GM18520 (cell line): ENCODE measurements at regions not wholly inside any gene's neighbourhood (a gene's known extent, or its start where the extent isn't known, plus 50 kb on each side); places are given as distances from the start of the nearest gene placed in this dataset.
"Not testable (repeated sequence)": the region's sequence is repeated elsewhere in the genome, so short reads cannot be mapped to it uniquely, and the experiment has no call there.

Source experiments
- ATAC-seq: cut with Tn5 transposase; IDR thresholded peaks from one replicate; pipeline ENCODE4 v1.9.1; 2021; ENCODE audit not compliant: unreplicated experiment

DNA sequence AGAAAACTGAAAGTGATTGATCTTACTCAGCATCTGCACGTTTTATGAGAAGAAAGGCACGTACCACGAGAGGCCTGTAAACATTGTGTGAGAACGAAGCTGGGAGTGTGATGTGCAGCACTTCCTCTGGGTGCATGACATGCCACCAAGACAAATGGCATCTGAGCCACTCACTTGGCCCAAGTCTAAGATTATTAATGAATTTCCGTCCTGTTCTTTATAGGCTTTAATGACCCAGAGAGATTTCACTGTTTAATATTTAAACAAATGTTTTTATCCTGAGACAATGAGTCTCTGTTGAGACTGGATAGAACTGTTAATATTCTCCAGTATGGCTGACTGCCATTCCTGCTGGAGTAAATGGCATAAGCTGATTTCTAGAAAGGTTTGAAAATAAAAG lies 172.6 kb upstream of the PHACTR1 start:
- no peak for ATAC-seq

DNA sequence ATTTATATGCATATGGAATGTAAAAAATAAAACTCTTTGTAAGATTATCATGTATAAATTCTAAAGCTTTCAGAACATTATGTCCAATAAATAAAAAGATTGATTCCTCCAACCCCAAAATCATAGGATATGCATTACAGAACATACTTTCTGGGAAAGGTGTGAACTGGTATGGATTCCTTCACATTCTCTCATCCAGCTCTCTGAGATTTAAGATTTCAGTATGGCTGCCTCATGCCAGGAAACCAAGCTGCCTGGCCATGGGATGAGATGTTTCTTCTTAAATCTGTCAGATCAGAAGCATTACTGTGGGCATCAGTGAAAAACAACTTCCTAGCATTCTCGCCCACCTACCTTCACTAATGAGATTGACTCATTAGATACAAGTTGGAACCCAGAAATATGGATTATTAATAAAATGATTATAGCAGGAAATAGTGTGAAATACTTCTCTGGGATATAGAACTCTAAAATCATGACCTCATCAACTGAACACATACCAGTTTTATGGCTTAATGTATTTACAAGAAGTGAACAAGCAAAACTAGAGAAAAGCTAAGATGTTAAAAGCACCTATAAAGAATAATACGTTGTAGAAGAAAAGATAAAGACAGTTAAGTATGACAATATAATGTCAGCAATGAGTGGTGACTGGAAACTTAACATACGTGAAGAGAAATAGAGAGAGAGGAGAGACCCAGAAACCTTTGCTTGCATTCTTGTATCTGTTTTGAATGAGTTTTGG lies 171.6 kb upstream of the PHACTR1 start:
- ATAC-seq = no peak

DNA sequence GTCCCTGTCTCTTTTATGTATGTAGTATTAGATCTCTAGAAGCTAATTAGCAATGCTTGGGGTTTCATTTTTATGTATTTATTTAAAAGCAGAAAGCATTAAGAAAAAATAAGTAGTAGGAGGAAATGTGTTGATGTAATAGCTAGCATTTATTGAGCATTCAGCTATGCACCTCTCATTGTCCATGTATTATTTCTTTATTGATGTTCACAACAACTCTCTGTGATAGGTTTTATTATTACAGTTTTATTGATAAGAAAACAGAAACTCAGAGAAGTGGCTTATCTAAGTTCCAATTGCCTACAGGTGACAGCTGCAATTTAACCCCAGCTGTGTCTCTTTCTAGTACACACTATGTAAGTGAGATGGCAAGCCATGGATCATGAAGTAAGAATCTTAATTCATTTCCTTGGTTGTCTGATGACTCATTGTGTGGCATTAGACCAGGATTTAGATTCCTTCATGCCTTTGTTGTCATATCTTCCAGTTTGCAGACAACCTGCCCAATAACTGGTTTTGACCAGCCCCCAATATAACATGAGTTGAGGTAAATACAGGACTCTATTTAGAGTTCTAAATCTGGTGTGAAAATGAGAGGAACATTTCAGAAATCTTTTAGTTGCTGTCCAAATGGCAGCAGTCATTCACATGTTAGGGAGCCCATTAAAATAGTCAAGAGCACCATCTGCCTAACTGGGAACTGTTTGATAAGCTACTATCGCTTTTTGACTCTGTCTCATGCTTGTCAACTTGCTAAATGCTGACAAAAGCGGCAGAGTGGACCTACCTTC lies 170.8 kb upstream of the PHACTR1 start:
- ATAC-seq = no peak

DNA sequence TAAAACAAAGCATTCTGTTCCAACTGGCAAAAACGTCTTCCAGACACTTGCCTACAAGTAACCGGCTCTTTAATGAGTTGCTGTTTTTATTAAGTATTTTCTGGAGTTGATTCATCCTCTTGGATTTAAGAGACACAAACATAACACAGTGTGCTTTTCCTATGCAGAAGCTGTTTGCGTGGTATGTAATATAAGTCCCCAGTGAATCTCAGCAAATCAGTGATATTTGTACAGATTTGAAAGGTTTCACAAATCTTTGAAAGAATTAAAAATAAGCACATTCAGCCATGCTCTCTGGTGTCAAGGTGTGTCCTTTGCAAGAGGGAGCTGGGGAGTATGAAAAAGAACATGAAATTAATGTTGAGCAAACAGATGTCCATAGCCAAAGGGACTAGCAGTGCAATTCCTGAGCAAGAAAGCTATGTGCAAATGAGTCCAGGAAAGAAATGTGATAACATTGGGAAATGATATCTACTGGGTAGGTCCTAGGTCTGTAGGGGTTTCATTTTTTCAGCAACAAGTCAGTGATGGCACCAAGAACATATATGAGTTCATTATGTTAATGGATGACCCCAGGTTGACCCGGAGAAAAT lies 170.1 kb upstream of the PHACTR1 start:
- ATAC-seq = no peak

DNA sequence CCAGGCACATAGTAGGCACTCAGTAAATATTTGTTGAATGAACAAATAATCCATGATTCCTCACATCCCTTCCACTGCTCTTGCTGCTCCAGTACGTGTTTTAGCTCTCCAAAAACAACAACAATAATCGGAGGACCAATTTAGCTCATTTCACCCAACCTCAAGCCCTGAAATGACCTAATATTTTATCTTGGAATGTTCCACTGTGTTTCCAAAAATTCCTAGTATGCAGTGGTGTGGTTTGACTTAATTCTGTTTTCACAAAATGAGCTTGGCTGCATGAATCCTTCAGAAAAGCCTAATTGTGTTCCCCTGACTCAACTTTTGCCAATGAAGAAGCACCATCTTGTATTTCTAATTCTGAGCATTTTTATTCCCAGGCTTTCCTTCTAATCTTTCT lies 168.0 kb upstream of the PHACTR1 start:
- no peak for ATAC-seq

DNA sequence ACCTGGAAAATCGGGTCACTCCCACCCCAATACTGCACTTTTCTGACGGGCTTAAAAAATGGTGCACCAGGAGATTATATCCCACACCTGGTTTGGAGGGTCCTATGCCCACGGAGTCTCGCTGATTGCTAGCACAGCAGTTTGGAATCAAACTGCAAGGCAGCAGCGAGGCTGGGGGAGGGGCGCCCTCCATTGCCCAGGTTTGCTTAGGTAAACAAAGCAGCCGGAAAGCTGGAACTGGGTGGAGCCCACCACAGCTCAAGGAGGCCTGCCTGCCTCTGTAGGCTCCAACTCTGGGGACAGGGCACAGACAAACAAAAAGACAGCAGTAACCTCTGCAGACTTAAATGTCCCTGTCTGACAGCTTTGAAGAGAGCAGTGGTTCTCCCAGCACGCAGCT lies 167.1 kb upstream of the PHACTR1 start:
- ATAC-seq = not testable (repeated sequence)

DNA sequence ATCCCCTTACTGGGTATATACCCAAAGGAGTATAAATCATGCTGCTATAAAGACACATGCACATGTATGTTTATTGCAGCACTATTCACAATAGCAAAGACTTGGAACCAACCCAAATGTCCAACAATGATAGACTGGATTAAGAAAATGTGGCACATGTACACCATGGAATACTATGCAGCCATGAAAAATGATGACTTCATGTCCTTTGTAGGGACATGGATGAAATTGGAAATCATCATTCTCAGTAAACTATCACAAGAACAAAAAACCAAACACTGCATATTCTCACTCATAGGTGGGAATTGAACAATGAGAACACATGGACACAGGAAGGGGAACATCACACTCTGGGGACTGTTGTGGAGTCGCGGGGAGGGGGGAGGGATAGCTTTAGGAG lies 161.7 kb upstream of the PHACTR1 start:
- not testable (repeated sequence) for ATAC-seq

DNA sequence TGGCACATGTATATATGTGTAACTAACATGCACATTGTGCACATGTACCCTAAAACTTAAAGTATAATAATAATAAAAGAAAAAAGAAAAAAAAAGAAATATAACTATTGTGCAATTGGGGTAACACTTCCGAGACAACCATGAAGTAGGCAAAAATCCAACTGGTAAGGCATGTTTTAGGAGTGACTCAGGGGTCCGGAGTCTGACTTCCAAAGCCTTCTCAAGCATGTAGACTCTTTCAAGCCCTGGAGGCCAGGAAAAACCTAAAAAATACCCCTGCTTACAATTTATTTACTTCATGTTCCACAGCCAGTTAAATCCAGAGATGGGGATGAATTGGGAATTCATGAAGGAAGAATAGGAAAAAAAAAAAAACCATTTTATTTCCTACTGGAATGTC lies 161.3 kb upstream of the PHACTR1 start:
- no peak for ATAC-seq

DNA sequence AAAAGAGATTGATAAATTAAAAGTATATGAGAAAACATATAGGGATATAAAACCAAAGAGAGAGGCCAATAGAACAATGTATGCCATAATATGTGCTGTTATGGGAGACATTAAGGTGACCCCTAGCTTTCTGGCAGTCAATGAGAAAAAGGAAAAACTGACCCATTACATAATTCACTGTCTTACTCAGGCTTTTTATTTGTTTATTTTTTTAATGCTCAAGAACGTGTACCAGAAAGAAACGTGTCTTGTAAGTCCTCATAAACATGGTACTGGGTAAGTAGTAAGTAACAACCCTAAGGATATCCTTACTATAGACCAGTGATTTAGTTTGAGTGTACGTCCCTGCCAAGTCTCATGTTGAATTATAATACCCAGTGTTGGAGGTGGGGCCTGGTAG lies 160.8 kb upstream of the PHACTR1 start:
- no peak for ATAC-seq

DNA sequence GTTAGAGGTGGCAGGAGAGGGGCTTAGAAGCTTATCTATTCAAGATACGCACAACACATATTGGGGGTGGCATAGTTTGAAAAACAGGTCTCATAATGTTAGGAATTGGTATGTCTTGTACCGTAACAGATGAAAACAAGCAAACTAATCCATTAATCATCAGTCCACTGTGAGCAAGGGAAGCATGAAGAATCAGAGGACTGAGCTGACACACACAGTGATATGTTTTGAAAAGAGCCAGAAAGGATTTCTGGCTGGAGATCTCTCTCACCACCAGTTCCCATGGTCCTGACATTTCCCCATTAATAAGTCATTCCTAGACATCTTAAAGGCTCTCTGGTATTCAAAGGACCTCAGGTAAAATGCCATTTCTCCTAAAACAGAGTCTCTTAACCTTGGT lies 158.8 kb upstream of the PHACTR1 start:
- no peak for ATAC-seq

DNA sequence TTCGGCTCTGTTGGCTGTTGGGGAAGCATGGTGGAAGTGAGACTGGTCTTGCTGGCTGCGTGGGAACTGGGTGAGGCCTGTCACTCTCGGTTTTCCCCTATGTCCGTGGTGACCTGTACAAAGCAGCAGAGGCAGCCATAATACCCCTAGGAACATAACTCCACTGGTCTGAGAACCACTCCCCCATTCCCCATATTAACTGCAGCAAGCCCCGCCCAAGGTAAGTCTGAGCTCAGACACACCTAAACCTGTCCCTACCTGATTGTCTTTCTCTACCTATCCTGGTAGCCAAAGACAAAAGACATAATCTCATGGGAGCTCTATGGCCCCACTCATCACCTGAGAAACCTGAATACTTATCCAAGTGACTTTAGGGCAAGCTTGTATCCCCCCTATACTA lies 156.3 kb upstream of the PHACTR1 start:
- ATAC-seq = no peak

DNA sequence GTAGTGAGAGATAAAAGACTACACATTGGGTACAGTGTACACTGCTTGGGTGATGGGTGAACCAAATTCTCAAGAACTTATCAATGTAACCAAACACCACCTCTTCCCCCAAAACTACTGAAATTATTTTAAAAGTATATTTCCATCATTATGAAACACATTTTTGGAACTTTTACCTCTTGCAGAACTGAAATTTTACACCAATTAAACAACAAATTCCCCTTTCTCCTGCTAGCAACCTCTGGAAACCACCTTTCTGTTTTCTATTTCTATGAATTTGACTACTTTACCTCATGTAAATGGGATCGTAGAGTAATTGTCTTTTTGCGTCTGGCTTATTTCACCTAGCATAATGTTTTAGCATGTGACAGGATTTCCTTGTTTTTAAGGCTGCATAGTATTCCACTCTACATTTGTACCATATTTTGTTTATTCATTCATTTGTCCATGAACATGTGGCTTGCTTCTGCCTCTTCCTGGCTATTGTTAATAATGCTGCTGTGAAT lies 149.9 kb upstream of the PHACTR1 start:
- ATAC-seq = no peak

DNA sequence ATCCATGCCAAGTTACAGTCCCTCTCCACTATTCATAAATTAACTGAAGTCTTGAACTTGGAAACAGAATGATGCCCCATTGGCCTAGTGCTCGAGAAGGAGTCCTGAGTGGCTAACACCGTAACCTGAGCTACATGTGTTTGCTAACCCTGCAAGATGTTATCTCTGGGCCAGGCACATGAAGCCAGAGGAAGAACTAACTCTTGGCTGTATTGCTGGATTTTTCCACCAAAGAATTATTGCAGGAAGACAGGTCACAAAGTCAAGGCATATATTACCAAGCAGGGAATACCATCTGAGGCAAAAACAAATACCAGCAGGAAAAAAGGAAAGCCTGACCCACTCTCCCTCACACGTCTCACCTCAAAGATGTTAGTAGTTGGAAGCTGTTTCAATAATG lies 148.9 kb upstream of the PHACTR1 start:
- ATAC-seq = no peak

DNA sequence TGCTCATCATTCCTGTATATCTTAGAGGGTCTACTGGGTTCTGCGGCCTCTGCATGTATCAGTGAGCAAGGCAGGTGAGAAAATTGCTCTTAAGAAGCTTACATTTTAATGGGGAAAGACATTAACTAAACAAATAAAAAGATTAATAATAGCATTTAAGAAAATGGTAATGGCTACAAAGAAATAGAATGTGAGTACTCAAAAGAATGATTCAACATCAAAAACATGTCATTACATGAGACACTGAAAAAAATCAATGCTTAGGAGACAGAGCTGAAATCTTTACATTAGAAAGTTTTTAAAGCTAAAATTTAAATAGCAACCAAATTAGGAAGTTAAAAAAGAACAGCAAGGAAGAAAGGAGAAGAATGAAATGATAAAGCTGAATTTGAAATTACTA lies 146.9 kb upstream of the PHACTR1 start:
- ATAC-seq = no peak

DNA sequence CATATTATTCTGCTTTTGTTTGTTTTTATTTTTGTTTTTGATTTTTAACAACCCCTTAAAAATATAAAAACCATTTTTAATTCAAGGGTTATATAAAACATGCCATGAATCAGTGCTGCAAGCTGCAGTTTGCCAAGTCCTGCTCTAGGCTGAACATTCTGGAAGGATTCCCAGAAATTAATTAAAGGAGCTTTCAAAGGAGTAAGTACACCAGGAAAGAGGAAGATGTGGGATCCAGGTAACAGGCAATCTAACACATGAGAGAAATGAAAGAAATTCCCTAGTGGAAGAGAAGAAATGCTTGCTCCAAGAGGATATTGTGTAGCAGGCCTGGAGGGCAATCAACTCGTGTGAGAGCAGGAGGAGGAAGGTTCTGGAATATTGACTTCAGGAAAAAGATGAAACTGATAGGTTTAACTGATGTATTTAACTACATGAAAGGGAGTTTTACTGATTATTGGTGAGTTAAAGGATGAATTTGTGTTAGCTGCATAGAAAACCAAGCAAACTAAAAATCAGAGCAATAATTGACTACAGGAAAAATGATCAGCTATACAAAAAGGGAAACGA lies 146.0 kb upstream of the PHACTR1 start:
- no peak for ATAC-seq

DNA sequence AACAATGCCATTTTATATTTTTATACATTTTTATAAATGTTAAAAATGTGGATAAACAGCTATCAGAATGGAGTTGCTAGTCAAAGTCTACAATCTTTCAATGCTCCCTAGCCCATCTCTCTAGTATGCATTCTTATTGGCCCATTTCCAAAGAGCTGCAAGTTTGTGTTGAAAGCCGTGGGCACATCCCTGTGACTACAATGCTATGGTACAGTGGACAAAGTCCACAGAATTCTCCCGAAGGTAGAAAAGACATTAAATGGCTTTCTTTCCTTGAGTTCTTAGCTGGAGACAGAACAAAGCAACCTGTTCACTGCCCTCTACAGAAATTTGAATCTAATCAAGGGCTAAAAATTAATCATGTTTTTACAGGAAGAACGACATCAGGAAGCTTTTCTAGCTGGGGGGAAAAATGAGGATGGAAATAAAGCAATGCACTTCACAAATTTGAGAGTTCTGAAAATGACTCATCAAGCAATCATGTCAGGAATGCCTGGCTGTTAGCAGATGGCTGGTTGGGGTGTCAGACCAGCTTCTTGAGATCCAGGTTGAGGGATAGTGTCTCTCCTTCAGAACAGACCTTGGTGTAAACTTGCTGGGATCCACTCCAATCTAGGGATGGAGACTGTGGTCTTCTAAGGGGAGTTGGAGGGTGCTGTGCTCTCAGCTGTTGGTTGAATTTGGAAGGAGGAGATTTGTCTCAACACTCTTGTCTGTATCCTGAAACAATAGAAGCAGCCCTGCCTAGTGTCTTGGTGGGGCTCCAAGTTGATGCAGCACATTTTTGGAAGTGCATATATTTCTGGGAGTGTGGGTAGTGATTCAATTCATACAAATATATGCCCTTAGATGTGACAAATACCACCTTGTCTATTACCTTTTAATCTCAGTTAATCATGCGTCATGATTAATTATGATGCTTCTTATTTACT lies 143.4 kb upstream of the PHACTR1 start:
- ATAC-seq = no peak

DNA sequence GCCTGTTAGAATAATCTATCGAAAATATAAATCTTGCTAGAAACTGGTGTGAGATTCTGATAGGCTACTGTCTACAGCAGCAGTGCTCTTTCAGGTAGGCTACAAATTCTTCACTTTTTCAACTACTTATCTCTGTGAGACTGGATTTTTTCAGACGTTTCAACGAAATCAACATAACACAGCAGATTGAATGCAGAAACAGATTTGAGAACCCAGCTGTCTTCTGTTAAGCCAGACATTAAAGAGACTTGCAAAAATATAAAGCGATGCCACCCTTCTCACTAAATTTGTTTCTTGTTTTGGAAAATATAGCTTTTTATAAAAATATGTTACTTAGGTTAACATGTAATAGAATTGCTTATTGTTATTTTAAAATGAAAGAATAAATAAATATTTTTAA lies 140.6 kb upstream of the PHACTR1 start:
- ATAC-seq = no peak

DNA sequence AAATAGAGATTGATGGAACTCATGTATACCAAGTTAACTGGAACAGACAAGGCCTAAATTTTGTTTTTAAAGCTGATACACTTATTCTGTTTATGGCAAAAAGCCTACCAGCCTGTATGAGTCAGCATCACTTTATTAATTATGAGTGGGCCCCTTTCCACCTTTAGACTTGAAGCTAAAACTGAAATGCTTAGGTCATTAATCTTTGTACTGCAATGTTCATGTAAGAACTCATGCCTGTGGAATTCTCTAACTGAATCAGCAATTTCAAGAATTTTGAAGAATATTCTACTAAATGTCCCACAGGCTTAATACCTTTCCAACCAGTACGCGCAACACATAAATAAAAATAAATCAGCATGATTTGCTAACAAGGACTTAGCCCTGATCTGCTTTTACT lies 140.2 kb upstream of the PHACTR1 start:
- no peak for ATAC-seq

DNA sequence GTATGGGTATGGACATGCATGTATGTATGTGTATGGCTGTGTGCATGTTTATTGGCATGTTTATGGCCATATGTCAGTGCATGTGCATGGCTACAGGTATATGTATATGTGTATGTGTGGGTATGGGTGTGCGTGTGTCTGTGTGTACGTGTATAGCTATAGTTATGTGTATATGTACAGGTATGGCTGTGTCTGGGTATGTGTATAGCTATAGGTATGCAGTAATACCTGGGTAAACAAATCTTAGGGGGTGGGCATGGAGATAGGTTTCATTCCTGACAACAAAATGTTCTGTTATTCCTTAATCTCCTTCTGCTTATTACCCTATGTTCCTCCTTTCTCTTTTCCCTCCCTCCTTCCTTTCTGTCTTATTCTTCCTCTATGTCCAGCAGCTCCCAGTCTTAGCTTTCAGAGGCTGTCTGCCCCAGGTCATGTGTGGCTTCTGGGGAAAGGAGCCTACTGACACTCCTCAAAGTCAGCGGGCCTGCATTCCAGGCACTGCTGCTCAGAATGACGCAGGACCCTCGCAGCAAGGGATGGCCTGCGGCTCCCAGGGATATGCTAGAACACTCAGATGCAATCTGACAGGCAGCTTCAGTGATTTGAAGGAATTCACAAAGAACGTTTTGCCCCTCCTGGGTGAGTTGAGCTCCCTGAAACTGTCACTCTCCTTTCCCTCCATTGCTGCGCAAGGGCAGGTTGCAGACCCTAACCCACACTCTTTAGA lies 139.3 kb upstream of the PHACTR1 start:
- ATAC-seq = no peak

DNA sequence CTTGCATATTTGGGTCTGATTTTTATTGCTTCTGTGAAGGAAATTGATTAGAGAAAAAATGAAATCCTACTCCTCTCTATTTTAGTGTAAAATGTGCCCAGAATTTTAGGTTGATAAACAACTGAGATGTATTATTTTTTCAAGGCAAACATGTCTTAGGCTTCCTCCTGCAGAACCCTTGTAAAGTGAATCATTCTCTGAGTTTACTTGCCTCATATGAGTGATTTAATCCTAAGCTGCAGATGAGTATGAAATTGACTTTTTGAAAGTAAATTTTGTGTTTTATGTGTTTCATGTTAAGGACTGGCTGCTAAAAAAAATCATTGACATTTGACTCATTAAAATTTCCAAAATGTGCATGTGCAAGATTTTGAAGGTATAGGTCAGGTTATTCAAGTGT lies 138.5 kb upstream of the PHACTR1 start:
- ATAC-seq = no peak
